Esophagus squamous epithelium (tissue), 4 donors: ENCODE measurements at regions not wholly inside any gene's neighbourhood (a gene's known extent, or its start where the extent isn't known, plus 50 kb on each side); places are given as distances from the start of the nearest gene placed in this dataset.

Experiments
- CTCF ChIP-seq, 6 experiments: fragments of 450-650 bp in 4 of 6; fragments of 200-600 bp in 2 of 6; sonication (generic) in 2 of 6; IDR thresholded peaks; one replicate each; pipeline ENCODE4 v1.5.1; 2016 to 2019; ENCODE audit warnings: antibody characterized with exemption in 6 of 6, mild to moderate bottlenecking in 4 of 6, moderate library complexity in 4 of 6
- POLR2A ChIP-seq, 4 donors: fragments of 450-650 bp; IDR thresholded peaks; one replicate each; pipeline ENCODE4 v1.6.1; 2017; ENCODE audit warnings: antibody characterized with exemption in 4 of 4, mild to moderate bottlenecking in 4 of 4, moderate library complexity in 3 of 4

DNA sequence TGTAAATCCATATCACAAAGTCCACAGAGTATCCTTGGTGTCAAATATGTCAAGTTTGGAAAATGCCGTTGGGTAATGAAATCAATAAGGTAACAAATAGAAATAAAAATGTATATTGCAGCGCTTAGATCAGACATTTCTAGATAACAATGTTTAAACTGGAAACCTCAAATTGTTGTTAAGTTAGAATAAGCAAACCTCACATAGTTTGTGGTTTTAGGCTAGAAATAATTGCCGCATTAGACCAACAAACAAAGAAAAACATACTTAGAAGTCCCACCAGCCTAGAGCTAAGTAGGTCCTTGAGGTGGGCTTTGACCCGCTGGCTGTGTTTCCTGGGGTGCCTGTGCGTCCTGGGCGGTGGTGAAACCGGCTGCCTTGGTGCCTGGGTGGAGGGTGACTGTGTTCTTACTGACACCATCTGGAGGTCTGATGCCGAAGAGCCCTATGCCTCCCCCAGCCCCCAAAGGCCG lies 71.4 kb downstream of the DACT2 start:
- no peak for TF ChIP-seq POLR2A (IDR thresholded peaks at IDR 0.05)
- TF ChIP-seq CTCF (IDR thresholded peaks at IDR 0.05) = no peak
